Mucosa of rectum (tissue), 2 donors: ENCODE measurements at regions not wholly inside any gene's neighbourhood (a gene's known extent, or its start where the extent isn't known, plus 50 kb on each side); places are given as distances from the start of the nearest gene placed in this dataset.
A peak's percentile ranks its signal among the peaks of the same experiment; 100 is the strongest.

Experiments used
- H3K27ac ChIP-seq, 2 donors: one replicate each; pipeline ENCODE4 v1.7.0; 2013; ENCODE audit warnings: inconsistent platforms in 2 of 2, low read depth in 2 of 2, low read length in 2 of 2
- H3K27me3 ChIP-seq, 2 donors: one replicate each; pipeline ENCODE4 v1.7.0; 2013; ENCODE audit warnings: low read length in 2 of 2; ENCODE audit not compliant: control insufficient read depth in 2 of 2, insufficient read depth in 2 of 2
- H3K36me3 ChIP-seq, 2 donors: one replicate each; pipeline ENCODE4 v1.7.0; 2013; ENCODE audit warnings: low read length in 2 of 2; ENCODE audit not compliant: control insufficient read depth in 2 of 2, insufficient read depth in 2 of 2
- H3K4me1 ChIP-seq, 2 donors: one replicate each; pipeline ENCODE4 v1.7.0; 2013; ENCODE audit warnings: low read length in 2 of 2, mild to moderate bottlenecking in 1 of 2; ENCODE audit not compliant: control insufficient read depth in 2 of 2, insufficient read depth in 2 of 2
- H3K4me3 ChIP-seq, 2 donors: one replicate each; pipeline ENCODE4 v1.7.0; 2013; ENCODE audit warnings: low read length in 2 of 2
- H3K9ac ChIP-seq, 2 donors: one replicate each; pipeline ENCODE4 v1.7.0; 2013; ENCODE audit warnings: low read length in 2 of 2, low read depth in 1 of 2, mild to moderate bottlenecking in 1 of 2
- H3K9me3 ChIP-seq, 2 donors: one replicate each; pipeline ENCODE4 v1.7.0; 2013; ENCODE audit warnings: low read length in 2 of 2; ENCODE audit not compliant: control insufficient read depth in 2 of 2
- donor health status: healthy.
- donor health status: Normal muscosa, but diverticular disease.

DNA sequence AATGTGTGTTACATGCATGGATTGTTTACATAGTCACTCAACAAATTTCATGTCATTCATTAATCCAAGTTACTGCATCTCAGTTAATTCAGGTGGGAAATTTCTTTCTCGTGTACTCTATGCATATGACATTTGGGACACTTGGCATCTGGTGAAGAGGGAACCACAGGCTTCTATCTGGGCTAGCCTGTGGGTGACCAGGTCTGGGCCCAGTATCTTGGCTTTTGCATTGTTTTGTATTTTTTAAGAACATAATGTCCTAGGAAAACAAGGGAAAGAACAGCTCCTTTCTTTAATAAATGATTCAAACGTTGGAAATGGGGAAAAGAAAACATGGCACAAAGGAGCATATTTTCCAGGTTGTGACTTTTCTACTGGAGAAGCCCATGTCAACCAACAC, 331.1 kb downstream of the WDR11 start:
- H3K27ac ChIP-seq: no peak overlapping the region
- H3K9me3 ChIP-seq: no peaks in the 10 kb centered on the region
- no peaks in the 10 kb centered on the region for H3K27me3 ChIP-seq
- H3K4me3 ChIP-seq: no peak overlapping the region
- H3K9ac ChIP-seq: no peak overlapping the region
- no peaks in the 10 kb centered on the region for H3K4me1 ChIP-seq
- H3K36me3 ChIP-seq: no peaks in the 10 kb centered on the region

GRCh38 chr10:121183236-121183635, 332.1 kb downstream of the WDR11 start:
- no peaks in the 10 kb centered on the region for H3K9me3 ChIP-seq
- H3K4me1 ChIP-seq: peaks cover 0 to 3% of the 10 kb centered on the region in 2 donors
- no peak overlapping the region for H3K27ac ChIP-seq
- no peaks in the 10 kb centered on the region for H3K36me3 ChIP-seq
- no peak overlapping the region for H3K4me3 ChIP-seq
- no peak overlapping the region for H3K9ac ChIP-seq
- H3K27me3 ChIP-seq: no peaks in the 10 kb centered on the region

GRCh38 chr10:121183707-121184106, 332.5 kb downstream of the WDR11 start:
- no peak overlapping the region for H3K4me3 ChIP-seq
- H3K36me3 ChIP-seq: no peaks in the 10 kb centered on the region
- peaks cover 0 to 3% of the 10 kb centered on the region in 2 donors for H3K4me1 ChIP-seq
- no peak overlapping the region for H3K9ac ChIP-seq
- no peaks in the 10 kb centered on the region for H3K9me3 ChIP-seq
- no peak overlapping the region for H3K27ac ChIP-seq
- no peaks in the 10 kb centered on the region for H3K27me3 ChIP-seq

- Histone ChIP-seq H3K27me3 (no peaks in the 10 kb centered on the region), H3K9me3 (no peaks in the 10 kb centered on the region), H3K27ac (no peak overlapping the region), H3K36me3 (no peaks in the 10 kb centered on the region), H3K9ac (no peak overlapping the region), H3K4me1 (peaks cover 0 to 3% of the 10 kb centered on the region in 2 donors), H3K4me3 (no peak overlapping the region)
Observed at GRCh38 chr10:121185816-121186455, 334.8 kb downstream of the WDR11 start.

- H3K27ac ChIP-seq: no peak overlapping the region
- no peaks in the 10 kb centered on the region for H3K36me3 ChIP-seq
- H3K4me3 ChIP-seq: no peak overlapping the region
- H3K9me3 ChIP-seq: no peaks in the 10 kb centered on the region
- H3K4me1 ChIP-seq: peaks cover 0 to 3% of the 10 kb centered on the region in 2 donors
- H3K27me3 ChIP-seq: no peaks in the 10 kb centered on the region
- peak overlapping the region in 1 of 2 donors; percentile 6 for H3K9ac ChIP-seq
Observed at GRCh38 chr10:121187391-121187790, 336.2 kb downstream of the WDR11 start.

DNA sequence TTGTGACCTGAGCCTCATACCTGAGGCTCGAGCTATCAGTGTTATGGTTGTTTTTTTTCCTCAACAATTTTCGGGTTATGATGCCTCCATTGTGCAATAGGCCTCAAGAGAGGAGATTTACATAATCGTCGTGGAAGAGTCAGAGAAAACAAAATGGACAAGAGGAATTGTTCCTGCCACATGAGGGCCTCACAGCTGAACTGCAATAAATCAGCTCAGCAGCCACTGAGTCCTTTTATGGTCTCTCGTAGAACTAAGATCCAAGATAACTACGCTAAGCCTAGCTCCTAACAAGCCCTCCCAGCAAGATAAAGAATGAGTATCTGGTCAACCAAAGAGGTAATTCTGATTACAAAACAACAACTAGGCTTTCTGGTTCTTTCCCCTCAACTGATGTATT, 336.8 kb downstream of the WDR11 start:
- Histone ChIP-seq H3K9ac (peak overlapping the region in 1 of 2 donors; percentile 6), H3K27ac (no peak overlapping the region), H3K27me3 (no peaks in the 10 kb centered on the region), H3K4me3 (no peak overlapping the region), H3K4me1 (peaks cover 0 to 3% of the 10 kb centered on the region in 2 donors), H3K9me3 (no peaks in the 10 kb centered on the region), H3K36me3 (no peaks in the 10 kb centered on the region)

DNA sequence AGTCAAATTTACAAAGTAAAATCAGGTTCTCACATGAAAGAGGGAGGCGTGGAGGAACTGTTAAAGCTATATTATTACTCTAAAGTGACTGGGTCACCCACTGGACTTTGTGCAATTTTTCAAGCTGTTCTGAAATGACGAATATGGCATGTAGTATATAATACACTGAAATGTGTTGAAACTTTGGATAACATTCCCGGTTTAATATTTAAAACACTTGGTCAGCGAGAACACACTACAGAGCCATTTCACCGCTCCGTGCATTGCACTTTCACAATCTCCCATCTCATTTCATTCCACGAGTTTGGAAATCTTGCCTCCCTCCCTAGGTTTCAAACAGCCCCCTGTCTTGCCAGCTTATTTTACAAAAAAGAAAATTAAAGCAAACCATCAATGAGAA, 337.9 kb downstream of the WDR11 start:
- Histone ChIP-seq H3K9me3 (no peaks in the 10 kb centered on the region), H3K27ac (no peak overlapping the region), H3K27me3 (no peaks in the 10 kb centered on the region), H3K9ac (no peak overlapping the region), H3K4me1 (peaks cover 0 to 3% of the 10 kb centered on the region in 2 donors), H3K4me3 (no peak overlapping the region), H3K36me3 (no peaks in the 10 kb centered on the region)

DNA sequence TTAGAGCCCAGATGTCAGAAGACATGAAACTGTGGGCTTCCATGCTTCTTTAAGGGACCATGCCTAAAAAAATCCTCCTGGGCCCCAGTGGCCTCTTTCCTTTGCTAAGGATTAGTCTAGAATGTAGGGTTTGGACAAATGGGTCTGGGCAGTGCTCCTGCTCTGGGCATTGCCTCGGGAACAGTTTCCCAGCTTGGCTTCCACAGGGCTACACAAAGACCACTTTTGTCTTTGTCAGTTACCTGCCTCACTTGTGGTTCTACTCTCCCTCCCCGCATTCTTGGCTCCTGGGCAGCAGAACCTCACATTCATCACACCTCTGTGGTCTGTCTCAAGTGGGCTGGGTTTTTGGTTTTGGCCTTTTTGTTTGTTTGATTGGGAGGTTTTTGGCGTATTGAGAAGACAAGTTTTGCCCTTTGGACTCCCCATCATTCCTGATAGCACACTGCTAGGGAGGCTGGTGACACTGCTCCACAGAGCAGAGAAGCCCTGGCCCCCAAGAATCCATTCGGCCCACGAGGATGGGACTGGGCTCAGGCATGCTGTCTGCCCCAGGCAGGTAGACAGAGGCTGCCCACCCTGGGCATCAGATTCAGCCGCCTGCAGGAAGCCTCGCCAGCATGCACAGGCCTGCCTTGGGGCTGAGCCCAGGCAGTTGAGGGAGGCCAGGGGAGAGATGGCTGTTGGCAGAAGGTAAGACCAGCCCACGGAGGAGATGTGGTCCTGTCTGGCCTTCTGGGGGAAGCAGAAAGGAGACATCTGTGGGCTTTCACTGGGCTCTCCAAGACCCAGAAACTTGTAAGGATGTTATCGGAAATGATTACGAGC, 343.7 kb downstream of the WDR11 start:
- Histone ChIP-seq H3K27ac (no peak overlapping the region), H3K36me3 (no peaks in the 10 kb centered on the region), H3K9ac (no peak overlapping the region), H3K4me3 (no peak overlapping the region), H3K4me1 (no peaks in the 10 kb centered on the region), H3K9me3 (no peaks in the 10 kb centered on the region), H3K27me3 (no peaks in the 10 kb centered on the region)

DNA sequence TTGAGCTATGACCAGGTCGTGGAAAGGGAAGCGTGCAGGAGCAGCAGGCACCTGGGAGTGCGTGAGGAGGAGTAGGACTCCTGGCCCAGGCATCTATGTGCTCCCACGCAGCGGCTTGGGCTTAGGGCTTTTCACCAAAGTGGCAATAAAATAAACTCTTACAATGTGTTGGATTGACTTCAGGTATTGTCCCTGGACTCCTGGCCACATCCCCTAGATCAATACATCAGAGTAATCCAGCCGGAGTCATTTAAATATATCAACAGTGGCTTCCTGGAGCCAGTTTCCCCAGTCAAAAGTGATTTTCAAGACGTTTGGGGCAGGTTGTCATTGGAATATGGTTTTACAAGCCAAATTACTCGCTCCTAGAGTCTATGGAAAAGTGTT, 344.4 kb downstream of the WDR11 start:
- H3K9me3 ChIP-seq: no peaks in the 10 kb centered on the region
- H3K27me3 ChIP-seq: no peaks in the 10 kb centered on the region
- H3K4me1 ChIP-seq: no peaks in the 10 kb centered on the region
- H3K4me3 ChIP-seq: no peak overlapping the region
- no peaks in the 10 kb centered on the region for H3K36me3 ChIP-seq
- H3K9ac ChIP-seq: no peak overlapping the region
- H3K27ac ChIP-seq: no peak overlapping the region

GRCh38 chr10:121199081-121199480, 347.9 kb downstream of the WDR11 start:
- H3K27me3 ChIP-seq: no peaks in the 10 kb centered on the region
- no peaks in the 10 kb centered on the region for H3K4me1 ChIP-seq
- H3K9ac ChIP-seq: no peak overlapping the region
- H3K36me3 ChIP-seq: no peaks in the 10 kb centered on the region
- no peak overlapping the region for H3K27ac ChIP-seq
- H3K4me3 ChIP-seq: no peak overlapping the region
- no peaks in the 10 kb centered on the region for H3K9me3 ChIP-seq
